Hepatocyte (in vitro differentiated cells): ENCODE measurements at regions not wholly inside any gene's neighbourhood (a gene's known extent, or its start where the extent isn't known, plus 50 kb on each side); places are given as distances from the start of the nearest gene placed in this dataset.

Experiments
- EZH2 ChIP-seq: fragments of 200-600 bp; sonication (generic); IDR thresholded peaks from 2 replicates; pipeline ENCODE4 v1.6.1; 2016; ENCODE audit warnings: antibody characterized with exemption, mild to moderate bottlenecking, borderline replicate concordance
- EZH2phosphoT487 ChIP-seq: fragments of 200-600 bp; sonication (generic); IDR thresholded peaks from one replicate; pipeline ENCODE4 v1.6.1; 2018; ENCODE audit warnings: antibody characterized with exemption, mild to moderate bottlenecking, low read depth, moderate library complexity; ENCODE audit not compliant: unreplicated experiment, severe bottlenecking
- TF ChIP-seq, protein P1 (sequence below): fragments of 200-600 bp; sonication (generic); IDR thresholded peaks from 2 replicates; pipeline ENCODE4 v1.5.1; 2016; ENCODE audit warnings: antibody characterized with exemption, mild to moderate bottlenecking; ENCODE audit not compliant: poor library complexity

DNA sequence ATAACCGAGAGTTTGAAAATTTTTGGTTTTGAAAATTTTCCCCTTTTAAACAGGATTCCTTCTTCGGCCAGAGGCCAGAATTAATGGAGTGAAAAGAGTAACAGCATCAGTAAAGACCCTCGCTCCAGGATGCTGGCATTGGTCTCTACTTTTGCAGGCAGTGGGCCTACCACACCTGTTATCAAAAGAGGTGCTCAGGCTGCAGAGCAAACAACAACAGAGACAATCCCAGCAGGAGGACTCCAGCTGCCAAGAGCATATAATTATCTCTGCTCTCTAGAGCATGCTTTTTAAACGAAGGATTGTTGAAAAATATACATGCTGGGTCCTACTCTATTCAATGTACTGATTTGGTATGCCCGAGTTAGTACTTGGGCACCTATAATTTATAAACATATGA lies 1048.5 kb downstream of the PLA2G4A start:
- TF ChIP-seq, protein P1, sequence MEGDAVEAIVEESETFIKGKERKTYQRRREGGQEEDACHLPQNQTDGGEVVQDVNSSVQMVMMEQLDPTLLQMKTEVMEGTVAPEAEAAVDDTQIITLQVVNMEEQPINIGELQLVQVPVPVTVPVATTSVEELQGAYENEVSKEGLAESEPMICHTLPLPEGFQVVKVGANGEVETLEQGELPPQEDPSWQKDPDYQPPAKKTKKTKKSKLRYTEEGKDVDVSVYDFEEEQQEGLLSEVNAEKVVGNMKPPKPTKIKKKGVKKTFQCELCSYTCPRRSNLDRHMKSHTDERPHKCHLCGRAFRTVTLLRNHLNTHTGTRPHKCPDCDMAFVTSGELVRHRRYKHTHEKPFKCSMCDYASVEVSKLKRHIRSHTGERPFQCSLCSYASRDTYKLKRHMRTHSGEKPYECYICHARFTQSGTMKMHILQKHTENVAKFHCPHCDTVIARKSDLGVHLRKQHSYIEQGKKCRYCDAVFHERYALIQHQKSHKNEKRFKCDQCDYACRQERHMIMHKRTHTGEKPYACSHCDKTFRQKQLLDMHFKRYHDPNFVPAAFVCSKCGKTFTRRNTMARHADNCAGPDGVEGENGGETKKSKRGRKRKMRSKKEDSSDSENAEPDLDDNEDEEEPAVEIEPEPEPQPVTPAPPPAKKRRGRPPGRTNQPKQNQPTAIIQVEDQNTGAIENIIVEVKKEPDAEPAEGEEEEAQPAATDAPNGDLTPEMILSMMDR = no peak
- TF ChIP-seq EZH2 (no peak), EZH2phosphoT487 (no peak)
